Activated effector memory CD4-positive, alpha-beta T cell treated with anti-CD3 and anti-CD28 coated beads, Interleukin-2, amount 50 U/mL, for 16 hours (primary cell): ENCODE measurements at regions not wholly inside any gene's neighbourhood (a gene's known extent, or its start where the extent isn't known, plus 50 kb on each side); places are given as distances from the start of the nearest gene placed in this dataset.

ENCODE experiments used
- DNase-seq: peaks from one replicate; pipeline ENCODE4 v3.0.0-alpha.2; 2020

DNA sequence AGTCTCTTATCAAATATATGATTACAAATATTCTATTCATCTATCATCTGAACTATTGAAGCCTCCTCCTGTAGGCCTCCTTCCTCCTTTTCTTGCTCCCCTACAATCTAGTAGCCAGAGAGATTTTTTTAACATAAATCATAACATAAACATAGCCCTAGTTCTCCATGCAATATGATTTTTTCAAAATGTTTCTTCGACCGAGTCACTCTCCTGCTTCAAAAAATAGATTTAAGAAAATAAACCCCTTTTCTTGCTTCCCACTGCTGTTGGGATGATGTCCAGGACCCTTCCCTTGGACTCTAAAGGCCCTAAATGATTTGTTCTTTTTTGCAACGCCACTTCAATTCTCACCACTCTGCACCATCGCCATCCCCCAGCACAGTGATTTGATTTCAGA lies 319.7 kb upstream of the TSHZ3 start:
- no peak for DNase-seq

DNA sequence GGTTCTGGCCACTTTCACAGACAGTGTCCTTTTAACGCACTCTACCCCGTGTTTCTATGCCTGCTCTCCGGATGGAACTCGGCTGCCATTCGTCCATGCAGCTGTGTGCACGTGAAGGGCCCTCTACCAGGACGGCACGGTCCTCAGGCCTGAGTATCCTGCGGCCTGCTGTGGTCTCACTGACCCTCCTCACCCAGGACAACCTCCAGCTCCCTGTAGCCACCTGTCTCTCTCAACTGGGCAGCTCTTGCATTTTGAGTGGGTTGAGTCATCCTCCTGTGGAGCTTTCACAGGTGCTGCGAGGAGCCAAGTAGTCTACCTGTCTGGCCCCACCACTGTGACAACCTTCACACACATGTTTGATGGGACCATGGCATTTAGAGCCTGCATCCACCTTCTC lies 321.7 kb upstream of the TSHZ3 start:
- no peak for DNase-seq

DNA sequence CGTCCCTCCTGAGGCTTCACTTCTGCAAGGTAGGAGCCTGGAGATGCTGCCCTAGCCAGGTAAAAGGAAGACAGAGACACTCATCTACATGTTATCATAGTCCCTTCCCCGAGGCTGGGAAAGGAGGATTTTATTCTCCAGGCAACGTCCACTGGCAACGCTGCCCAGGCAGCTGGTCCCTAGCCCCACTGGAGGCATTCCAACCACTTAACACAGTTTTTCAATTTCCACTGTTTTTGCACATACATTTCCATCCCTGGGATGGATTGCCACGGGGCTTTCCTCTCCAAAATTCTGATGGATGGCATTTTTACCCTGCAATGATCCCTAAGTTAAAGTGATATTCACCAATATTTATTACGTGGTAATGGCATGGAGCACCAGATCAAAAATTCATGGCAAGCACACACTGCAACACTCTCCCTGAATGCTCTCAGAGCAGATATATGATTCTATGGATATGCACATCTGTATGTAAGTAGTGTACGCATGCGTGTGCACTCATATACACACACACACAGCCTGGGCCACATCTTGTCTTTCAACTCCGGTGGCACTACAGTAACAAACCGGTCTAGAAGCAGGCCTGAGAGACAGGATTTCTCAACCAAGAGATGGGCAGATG lies 322.3 kb upstream of the TSHZ3 start:
- no peak for DNase-seq

DNA sequence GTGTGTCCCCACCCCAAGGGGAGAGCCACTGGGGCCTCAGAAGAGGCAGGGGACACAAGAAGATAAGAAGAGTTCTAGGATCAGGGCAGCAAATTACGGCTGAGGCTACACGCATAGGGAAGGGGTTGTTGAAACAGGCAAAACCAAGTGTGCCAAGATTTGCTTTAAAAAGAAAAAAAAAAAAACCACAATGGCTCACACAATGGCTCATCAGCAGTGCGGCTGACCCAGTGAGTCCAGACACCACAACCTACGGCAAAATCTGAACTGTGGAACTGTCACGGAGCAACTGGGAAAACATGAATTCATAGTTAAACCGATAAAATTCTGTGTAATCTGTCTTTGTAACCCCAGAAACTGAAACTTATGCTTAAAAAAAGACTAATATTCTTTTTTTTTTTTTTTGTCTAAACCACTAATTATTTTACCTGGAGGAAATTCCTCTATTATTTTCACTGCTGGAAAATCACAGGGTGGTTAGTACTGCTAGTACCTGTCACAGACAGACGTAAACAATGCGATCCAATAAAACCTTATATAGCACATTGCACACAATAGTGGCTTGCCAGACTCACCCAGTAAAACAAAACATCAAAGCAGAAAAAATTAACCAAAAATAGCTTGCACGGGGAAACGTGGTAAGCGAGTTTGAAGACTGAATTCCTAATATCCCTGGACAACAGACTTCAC lies 325.4 kb upstream of the TSHZ3 start:
- DNase-seq, result no peak

DNA sequence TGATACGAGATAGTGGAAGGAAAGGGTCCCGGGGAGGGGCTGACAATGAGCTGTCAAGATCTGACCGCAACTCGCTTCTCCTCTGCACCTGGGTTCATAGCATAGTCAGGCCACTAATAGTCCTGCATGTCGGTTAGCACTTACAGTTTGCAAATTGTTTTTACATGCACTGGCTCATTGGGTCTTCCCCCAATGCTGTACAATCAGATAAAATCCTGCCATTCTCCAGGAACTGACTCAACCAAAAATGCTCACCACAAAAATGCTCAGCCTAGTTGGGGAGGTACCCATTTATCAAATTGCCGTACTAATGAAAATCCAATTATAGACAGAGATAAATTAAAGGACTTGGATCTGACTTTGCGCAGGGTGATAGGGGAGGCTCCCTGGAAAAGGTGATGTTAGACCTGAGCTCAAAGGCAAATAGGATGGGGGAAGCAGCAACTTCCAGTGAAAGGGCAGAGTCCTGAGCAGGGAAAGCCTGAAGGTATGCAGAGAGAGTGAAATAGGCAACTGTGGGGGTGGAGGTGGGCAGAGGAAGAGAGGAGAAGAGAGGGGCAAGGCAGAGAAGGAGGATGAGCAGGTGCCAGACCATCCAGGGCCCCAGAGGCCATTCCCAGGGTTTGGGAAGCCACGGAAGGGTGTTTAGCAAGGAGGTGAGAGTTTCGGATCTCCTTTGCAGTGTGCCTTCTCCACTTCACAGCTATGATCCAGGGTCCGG lies 326.1 kb upstream of the TSHZ3 start:
- DNase-seq, result no peak

DNA sequence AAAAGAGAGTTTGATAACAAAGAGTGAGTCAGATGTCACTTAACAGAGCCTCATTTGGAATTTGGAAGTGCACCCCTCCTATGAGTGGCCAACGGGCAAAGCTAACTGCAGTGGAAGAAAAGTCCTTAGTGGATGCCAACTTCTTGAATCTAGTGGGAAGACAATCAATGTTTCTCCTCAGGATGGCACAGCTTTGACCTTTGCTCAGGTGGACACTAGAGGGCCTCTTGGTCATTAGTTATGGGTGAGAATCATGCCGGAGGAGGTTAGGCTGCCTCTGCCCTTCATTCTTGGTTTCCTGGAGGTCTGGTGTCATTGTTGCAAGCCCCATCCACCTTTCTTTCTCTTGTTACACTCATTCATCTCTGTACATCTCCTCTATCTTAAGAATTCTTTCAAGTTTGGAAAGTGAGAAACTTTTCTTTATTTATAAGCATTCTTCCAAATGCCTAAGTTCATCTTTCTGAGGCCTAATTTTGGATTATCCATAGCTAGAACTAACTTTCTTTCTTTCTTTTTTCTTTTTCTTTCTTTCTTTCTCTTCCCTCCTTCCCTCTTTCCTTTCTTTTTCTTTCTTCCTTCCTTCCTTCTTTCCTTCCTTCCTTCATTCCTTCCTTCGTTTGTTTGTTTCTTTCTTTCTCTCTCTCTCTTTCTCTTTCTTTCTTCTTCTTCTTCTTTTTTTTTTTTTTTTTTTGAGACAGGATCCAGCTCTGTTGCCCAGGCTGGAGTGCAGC lies 327.2 kb upstream of the TSHZ3 start:
- no peak for DNase-seq

DNA sequence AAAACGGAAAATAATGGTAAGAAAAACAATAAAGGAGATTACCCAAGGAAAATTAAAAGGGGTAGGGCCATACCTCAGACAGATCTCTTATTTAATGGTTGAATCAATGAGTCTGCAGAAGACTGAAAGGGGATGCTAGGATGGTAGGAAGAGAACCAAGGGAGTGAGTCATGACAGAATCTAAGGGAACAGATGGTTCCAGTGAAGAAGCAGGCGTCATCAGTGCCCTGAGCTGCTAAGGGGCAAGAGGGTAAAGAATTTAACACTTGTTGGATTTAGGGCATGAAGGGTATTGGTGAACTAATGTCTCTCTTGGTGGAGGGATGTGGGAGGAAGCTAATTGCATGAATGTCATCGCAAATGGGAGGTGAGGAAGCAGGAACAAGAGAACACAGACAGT lies 329.2 kb upstream of the TSHZ3 start:
- DNase-seq, result no peak

DNA sequence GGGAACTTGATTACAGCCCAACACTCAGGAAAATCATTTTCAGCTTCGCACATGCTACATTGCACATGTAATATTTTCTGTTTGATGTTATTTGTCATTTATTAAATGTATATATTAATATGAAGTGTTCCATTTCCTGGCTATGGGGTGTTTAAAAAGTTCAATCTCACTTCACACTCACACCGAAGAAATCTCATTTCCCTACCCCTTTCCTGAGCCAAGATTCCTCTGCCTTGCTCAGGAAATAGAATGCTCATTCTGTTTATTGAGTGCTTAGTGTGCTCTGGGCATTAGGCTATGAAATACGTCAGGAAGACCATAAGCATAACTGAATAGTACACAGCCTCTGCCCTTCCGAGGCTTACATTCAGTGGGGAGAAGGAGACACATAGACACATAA lies 331.9 kb upstream of the TSHZ3 start:
- no peak for DNase-seq

DNA sequence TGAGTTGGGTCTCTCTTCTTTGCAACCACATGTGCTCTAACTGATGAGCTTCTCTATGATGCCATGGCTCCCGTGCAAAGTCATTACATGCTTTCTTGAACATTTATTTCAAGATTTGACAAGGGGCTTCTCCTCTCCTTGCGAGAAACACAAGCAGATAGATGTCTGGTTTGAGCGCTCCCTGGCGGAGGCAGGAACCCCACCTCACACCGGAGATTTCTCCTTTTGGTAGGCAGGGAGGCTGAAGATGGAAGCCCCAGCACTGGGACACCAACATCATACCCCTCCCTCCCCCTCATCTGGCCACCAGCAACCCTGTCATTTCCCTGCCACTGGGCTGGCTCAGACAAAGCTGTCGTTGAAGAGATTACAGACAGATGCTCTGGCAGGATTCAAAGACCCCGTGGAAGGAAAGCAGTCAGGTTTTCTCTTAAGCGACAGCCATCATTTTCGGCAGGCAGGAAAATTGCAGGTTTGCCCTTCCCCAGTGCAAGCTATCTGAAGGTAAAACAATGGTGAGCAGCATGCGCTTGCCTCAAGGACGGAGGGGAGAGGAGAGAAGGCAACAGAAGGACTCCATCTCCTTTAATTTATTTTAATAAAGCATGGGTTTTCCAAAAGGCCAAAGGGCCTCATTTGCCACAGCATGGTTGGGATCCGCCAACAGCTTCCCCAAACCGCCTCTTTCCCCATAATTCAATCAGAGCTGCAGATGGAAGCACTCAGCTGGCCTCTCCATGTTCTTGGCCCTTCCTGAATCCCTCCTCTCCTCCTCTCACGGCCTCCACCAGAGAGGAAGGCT lies 344.1 kb upstream of the TSHZ3 start:
- no peak for DNase-seq

DNA sequence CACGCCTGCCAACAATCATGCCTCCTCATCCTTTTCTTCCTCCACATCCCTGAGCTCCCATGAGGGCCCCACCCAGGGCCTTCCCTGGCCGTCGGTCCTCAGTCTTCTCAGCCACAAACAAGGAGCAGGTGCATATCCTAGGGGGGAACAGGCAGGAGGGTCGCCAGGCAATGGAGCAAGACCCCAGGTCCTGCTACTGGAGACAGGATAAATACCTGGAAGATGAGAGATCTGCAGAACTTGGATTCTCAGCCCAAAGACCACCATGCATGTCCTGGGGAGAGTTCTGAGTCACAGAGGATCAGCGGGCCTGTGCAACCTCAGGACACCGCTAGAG lies 344.7 kb upstream of the TSHZ3 start:
- no peak for DNase-seq

DNA sequence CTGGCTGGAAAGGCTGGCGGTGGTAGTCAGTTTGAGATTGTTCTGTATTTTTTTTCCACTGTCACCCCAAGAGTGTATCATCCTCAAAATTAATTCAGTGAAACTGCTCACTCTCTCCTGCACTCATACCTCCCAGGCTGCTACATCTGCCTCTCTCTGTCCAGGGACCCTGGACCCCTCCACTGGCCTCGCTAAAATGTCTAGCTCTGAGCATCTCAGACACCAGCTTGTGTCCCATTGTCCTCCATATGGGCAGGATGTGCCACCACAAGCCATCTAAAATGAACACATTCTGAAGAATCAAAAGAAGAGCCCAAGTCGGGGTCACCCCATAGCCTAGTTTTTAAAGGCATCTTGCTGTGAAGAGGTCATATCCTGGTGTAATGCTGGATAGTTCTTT lies 345.5 kb upstream of the TSHZ3 start:
- DNase-seq, result no peak

DNA sequence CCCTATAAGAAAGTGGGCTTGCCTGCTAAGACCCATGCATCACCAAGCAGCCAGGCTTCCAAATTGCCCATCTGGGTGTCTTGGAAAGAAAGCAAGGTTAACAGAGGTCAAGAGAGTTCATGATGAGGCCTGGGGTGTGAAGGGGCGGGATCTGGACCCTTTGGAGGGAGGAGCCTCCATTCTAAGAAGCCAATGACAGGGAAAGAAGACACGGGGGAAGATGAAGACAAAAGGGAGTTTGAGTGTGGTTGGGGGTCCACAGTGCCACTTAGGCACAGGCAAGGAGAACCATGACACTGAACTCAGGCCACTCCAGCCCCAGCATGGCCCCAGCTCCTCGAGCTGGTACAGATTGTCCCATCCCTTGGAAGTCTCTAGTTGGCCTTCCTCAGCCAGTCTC lies 350.2 kb upstream of the TSHZ3 start:
- DNase-seq, result no peak

DNA sequence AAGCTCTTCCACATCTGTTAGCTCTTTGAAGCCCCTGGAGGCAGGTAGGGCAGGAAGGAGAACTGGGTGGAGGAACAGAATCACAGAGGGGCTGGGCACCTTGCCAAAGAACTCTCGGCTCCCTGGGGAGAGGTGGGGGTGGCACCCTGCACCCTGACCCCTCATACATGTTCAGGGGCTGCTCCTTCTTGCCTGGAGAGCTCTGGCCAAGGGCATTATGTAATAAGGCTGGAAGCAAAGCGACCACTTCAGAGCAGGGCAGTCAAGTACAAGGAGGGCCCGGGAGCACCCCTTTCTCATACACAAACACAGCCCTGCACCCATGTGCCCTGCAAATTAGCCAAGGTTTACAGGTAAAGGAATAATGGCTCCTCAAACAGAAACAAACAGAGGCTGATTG lies 351.9 kb upstream of the TSHZ3 start:
- DNase-seq, result no peak

DNA sequence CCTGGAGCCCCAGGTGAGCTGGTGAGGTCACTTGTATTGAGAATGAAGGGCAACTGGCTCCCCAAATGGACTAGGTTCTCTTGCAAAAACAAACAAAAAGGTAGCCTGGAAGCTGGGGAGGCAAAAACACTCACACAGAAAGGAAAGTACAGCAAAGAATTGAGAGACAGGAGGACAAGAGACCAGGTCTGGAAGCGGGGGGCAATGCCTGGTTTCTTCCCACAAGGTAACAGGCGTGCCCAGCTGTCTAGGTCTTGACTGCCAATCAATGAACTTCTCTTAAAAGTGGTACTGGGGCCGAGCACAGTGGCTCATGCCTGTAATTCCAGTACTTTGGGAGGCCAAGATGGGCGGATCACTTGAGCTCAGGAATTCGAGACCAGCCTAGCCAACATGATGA lies 356.4 kb upstream of the TSHZ3 start:
- DNase-seq, result no peak

DNA sequence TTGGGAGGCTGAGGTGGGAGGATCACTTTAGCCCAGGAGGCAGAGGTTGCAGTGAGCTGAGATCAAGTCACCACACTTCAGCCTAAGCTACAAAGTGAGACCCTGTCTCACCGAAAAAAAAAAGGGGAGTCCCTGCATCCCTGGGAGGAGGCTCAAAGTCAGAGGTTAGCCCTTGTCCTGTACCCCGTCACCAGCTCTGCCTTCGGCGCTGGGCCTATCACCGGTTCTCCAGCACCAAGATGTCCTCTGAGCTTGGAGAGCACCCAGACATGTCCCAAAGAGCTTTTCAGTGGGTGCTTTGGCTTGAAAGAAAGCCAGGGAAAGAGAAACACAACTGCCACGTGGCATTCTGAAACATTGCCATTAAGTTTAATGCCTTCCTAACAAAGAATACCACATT lies 356.9 kb upstream of the TSHZ3 start:
- no peak for DNase-seq

DNA sequence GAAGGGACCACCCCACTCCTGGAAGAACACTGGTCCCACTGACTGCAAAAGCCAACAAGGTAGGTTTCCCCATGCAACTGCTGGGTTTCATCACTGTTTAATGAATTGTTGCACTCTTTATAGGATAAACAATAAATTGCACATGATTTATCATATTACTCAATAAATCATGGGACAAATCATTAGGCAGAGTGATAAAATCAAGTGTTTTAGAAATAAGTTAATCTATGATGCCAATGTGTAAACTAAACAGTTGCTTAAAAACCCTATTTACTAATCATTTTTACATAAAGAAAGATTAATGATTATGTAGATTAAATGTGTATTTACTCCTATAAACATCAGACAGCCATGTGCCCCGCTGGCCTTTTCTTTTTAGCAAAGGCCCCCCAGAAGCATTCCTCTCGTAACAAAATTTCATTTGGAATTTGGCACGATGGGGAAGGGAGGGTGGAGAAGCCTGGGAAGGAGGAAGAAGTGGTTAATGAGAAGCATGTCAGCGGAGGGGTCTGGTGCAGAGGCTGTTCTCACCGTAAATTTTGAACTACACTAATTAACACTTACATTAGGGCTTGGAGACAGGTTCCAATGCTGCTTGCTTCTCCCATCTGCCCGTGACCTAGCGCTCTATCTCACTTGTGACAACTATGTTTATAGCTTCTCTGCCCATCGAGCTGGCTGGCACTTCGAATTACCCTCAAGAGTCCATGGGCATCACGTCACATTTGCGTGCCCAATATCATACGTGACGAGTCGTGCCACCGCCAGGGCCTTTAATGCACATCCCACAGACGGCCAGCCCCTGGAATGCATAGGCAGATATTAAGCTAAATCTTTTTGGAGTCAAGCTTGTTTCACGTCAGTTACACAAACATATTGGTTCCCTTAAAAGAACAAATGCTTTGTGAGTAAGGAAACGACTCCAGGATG lies 357.7 kb upstream of the TSHZ3 start:
- no peak for DNase-seq

DNA sequence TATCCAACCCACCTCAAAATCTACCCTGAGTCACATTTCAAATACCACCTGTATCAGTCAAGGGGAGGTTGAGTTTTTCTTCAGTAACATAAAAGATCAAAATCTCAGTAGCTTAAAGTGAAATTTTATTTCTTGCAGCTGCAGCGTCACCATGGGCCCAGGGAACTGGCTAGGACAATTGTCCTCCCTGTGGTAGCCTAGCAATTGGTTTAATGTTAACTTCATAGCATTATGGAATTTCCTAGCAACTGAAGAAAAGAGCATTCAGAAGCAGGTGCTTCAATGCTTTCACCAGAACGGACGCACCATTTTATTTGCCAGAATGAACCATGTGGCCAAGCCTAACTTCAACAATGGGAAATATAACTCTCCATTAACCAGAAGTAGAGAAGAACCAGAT lies 359.3 kb upstream of the TSHZ3 start:
- no peak for DNase-seq

DNA sequence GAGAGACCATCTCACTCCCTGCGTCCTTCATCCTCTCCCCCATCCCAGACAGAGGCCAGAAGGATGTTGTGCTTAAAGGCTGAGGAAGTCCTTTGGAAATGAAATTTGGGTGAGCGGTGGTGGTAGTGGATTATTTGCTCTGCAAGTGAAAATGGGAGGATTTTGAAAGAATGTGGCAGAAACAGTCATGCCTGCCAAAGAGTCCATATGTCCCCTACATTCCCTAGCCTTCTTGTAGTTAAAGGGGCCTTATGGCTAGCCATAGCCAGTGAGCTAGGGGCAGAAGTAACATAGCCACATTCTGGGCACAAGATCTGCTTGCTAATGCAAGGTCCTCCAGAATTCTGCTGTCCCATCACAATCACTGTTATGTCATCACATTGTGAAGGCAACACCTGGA lies 360.2 kb upstream of the TSHZ3 start:
- no peak for DNase-seq

DNA sequence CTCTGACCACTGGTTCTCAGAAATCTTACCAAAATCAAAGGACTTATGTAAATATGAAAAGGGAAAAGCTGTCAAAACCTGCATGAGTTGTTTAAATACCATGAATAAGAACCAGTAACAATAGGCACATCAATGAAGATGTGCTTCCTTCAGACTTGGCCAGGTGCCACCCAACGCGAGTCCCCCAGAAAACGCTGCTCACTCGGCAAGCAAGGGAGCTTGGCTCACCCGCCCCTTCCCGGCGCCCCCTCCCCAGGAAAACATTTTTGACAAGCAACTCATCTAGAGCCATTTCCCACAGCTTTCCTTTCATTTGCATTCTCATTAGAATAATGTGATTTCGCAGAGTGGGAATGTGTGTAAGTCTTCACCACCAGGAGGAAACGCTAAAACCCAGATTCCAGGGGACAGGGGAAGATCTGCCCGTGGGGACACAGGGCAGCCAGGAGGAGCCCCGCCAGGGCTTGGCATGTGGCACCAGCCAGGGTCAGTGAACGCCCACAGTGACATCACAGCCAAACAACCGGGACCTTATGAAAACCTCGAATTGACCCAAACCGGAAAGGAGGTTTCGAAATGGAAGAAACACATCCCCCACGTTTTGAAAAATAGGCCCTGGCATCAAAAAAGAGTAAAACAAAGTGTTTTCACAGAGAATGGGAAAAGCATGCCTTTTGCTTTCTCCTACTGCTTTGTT lies 366.2 kb upstream of the TSHZ3 start:
- no peak for DNase-seq

DNA sequence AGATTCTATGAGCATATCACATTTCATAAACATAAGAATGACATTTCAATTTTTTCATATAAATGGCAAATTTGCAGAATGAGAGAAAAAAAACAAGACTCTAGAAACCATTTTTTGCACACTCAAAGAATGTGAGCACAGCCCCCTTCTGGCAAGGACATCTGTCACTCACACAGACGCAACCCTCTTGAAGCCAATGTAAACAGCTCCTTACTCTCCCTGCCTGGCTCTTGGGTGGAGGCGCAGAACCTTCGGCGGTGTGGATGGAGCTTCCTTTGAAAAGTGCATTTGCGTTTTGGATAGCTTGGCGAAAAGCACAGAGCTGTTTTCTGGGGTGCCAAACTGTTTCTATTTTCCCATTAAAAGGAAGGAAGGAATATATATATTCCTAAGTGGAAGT lies 367.6 kb upstream of the TSHZ3 start:
- DNase-seq, result no peak

DNA sequence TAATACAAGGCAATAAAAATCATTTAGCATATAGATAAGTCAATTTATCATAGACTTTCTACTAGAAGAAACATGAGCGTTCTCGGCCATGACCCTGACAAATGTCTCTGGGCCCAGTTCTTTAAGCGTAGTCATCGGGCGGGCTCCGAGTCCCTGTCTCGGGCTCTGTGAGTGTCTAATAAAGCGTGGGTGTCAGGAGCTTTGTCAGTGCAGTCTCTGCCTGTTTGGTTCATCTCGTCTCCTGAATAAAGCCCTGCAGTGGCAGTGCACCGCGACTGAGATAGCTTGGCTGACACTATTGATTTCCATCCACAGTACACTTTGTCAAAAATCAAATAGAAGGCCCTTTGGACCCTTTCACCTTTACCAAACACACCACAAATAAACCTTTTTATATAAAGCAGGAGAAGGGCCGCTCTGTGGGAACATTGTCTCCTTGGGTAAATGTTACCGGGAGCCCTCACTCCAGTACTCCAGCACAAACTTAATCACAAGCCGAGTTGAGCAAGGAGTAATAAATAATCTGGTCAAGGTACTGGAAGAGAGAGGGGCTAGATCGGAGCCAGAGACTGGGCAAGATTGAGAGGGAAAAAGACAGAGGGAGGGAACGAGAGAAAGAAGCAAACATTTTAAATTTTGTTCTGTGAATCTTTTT lies 368.2 kb upstream of the TSHZ3 start:
- DNase-seq, result no peak
